Activated T-cell treated with anti-CD3 and anti-CD28 coated beads, Interleukin-2, amount 50 U/mL, for 4 hours (primary cell): ENCODE measurements at regions not wholly inside any gene's neighbourhood (a gene's known extent, or its start where the extent isn't known, plus 50 kb on each side); places are given as distances from the start of the nearest gene placed in this dataset.

ENCODE experiments used
- ATAC-seq, 2 donors: fragments of 200-7000 bp; cut with Tn5 transposase; one replicate each; pipeline ENCODE4 v1.10.0; 2021
- DNase-seq: peaks from one replicate; pipeline ENCODE4 v3.0.0-alpha.2; 2020
- H3K27me3 Mint-ChIP-seq: one replicate; pipeline ENCODE4 v1.8.0; 2021; ENCODE audit warnings: low read depth, mixed read lengths
- H3K36me3 Mint-ChIP-seq: one replicate; pipeline ENCODE4 v1.8.0; 2022; ENCODE audit warnings: mixed read lengths; ENCODE audit not compliant: insufficient read depth
- H3K4me1 Mint-ChIP-seq: one replicate; pipeline ENCODE4 v1.8.0; 2021; ENCODE audit warnings: low read depth, mixed read lengths
- H3K4me3 Mint-ChIP-seq: one replicate; pipeline ENCODE4 v1.8.0; 2021; ENCODE audit warnings: mild to moderate bottlenecking, moderate library complexity, mixed read lengths
- H3K9me3 Mint-ChIP-seq: one replicate; pipeline ENCODE4 v1.8.0; 2021; ENCODE audit warnings: mixed read lengths

GRCh38 chr4:152079543-152080293 lies 318.9 kb upstream of the GATB start:
- Mint-ChIP-seq H3K27me3 (no peaks in the 10 kb centered on the region), H3K4me3 (peak overlapping the region; percentile 33)
- peak; percentile 63 to 78 for ATAC-seq

GRCh38 chr4:152079079-152079478 lies 318.3 kb upstream of the GATB start:
- Mint-ChIP-seq H3K4me1 (peaks cover 53% of the 10 kb centered on the region), H3K36me3 (no peaks in the 10 kb centered on the region), H3K27me3 (no peaks in the 10 kb centered on the region), H3K4me3 (no peak overlapping the region), H3K9me3 (no peaks in the 10 kb centered on the region)
- DNase-seq, result no peak
- ATAC-seq, result no peak

More at GRCh38 chr4:152079543-152080293, 318.9 kb upstream of the GATB start:
- H3K9me3 Mint-ChIP-seq, result no peaks in the 10 kb centered on the region
- H3K36me3 Mint-ChIP-seq, result no peaks in the 10 kb centered on the region
- DNase-seq, result no peak
- peaks cover 53% of the 10 kb centered on the region for H3K4me1 Mint-ChIP-seq

- Mint-ChIP-seq H3K9me3 (no peaks in the 10 kb centered on the region), H3K27me3 (no peaks in the 10 kb centered on the region), H3K36me3 (no peaks in the 10 kb centered on the region), H3K4me1 (peaks cover 59% of the 10 kb centered on the region), H3K4me3 (no peak overlapping the region)
- ATAC-seq (no peak), DNase-seq (no peak)
These were observed 316.8 kb upstream of the GATB start for GRCh38 chr4:152077582-152077981.

GRCh38 chr4:152075253-152075928 lies 314.6 kb upstream of the GATB start:
- DNase-seq (no peak), ATAC-seq (no peak)
- Mint-ChIP-seq H3K27me3 (no peaks in the 10 kb centered on the region), H3K36me3 (no peaks in the 10 kb centered on the region), H3K9me3 (no peaks in the 10 kb centered on the region), H3K4me1 (peaks cover 44% of the 10 kb centered on the region), H3K4me3 (no peak overlapping the region)

- no peak overlapping the region for H3K4me3 Mint-ChIP-seq
- DNase-seq, result no peak
These were observed 313.8 kb upstream of the GATB start for GRCh38 chr4:152074573-152074972.

GRCh38 chr4:152074088-152074437 lies 313.3 kb upstream of the GATB start:
- no peak overlapping the region for H3K4me3 Mint-ChIP-seq
- H3K4me1 Mint-ChIP-seq, result peaks cover 32% of the 10 kb centered on the region
- H3K27me3 Mint-ChIP-seq, result no peaks in the 10 kb centered on the region
- DNase-seq (no peak), ATAC-seq (no peak)
- H3K36me3 Mint-ChIP-seq, result no peaks in the 10 kb centered on the region
- H3K9me3 Mint-ChIP-seq, result no peaks in the 10 kb centered on the region

More at GRCh38 chr4:152074573-152074972, 313.8 kb upstream of the GATB start:
- Mint-ChIP-seq H3K4me1 (peaks cover 36% of the 10 kb centered on the region), H3K36me3 (no peaks in the 10 kb centered on the region), H3K9me3 (no peaks in the 10 kb centered on the region), H3K27me3 (no peaks in the 10 kb centered on the region)
- ATAC-seq, result no peak

GRCh38 chr4:152073351-152074087 lies 312.7 kb upstream of the GATB start:
- ATAC-seq, result no peak
- no peak for DNase-seq
- Mint-ChIP-seq H3K9me3 (no peaks in the 10 kb centered on the region), H3K4me3 (no peak overlapping the region), H3K27me3 (no peaks in the 10 kb centered on the region), H3K4me1 (peaks cover 32% of the 10 kb centered on the region), H3K36me3 (no peaks in the 10 kb centered on the region)

- Mint-ChIP-seq H3K27me3 (no peaks in the 10 kb centered on the region), H3K4me1 (peaks cover 30% of the 10 kb centered on the region), H3K9me3 (no peaks in the 10 kb centered on the region), H3K4me3 (no peak overlapping the region), H3K36me3 (no peaks in the 10 kb centered on the region)
- no peak for DNase-seq
- ATAC-seq, result no peak
These were observed 312.1 kb upstream of the GATB start for GRCh38 chr4:152072906-152073305.

GRCh38 chr4:152072001-152072485 lies 311.2 kb upstream of the GATB start:
- Mint-ChIP-seq H3K4me3 (no peak overlapping the region), H3K27me3 (no peaks in the 10 kb centered on the region), H3K36me3 (no peaks in the 10 kb centered on the region), H3K4me1 (peaks cover 27% of the 10 kb centered on the region), H3K9me3 (no peaks in the 10 kb centered on the region)
- no peak for ATAC-seq
- DNase-seq, result no peak

GRCh38 chr4:152070854-152071253 lies 310.0 kb upstream of the GATB start:
- H3K4me3 Mint-ChIP-seq, result no peak overlapping the region

GRCh38 chr4:152068866-152069265 lies 308.1 kb upstream of the GATB start:
- ATAC-seq, result no peak
- H3K4me3 Mint-ChIP-seq, result no peak overlapping the region
- no peak for DNase-seq
- H3K27me3 Mint-ChIP-seq, result no peaks in the 10 kb centered on the region
- no peaks in the 10 kb centered on the region for H3K9me3 Mint-ChIP-seq
- no peaks in the 10 kb centered on the region for H3K36me3 Mint-ChIP-seq
- peaks cover 33% of the 10 kb centered on the region for H3K4me1 Mint-ChIP-seq

More at GRCh38 chr4:152070854-152071253, 310.0 kb upstream of the GATB start:
- ATAC-seq (no peak), DNase-seq (no peak)
- peaks cover 29% of the 10 kb centered on the region for H3K4me1 Mint-ChIP-seq
- H3K27me3 Mint-ChIP-seq, result no peaks in the 10 kb centered on the region
- H3K9me3 Mint-ChIP-seq, result no peaks in the 10 kb centered on the region
- H3K36me3 Mint-ChIP-seq, result no peaks in the 10 kb centered on the region

- Mint-ChIP-seq H3K4me1 (peaks cover 38% of the 10 kb centered on the region), H3K9me3 (no peaks in the 10 kb centered on the region), H3K4me3 (no peak overlapping the region), H3K36me3 (no peaks in the 10 kb centered on the region), H3K27me3 (no peaks in the 10 kb centered on the region)
- no peak for DNase-seq
- ATAC-seq, result peak in 1 of 2 donors; percentile 30
These were observed 304.7 kb upstream of the GATB start for GRCh38 chr4:152065545-152065944.

GRCh38 chr4:152064753-152065152 lies 303.9 kb upstream of the GATB start:
- no peak overlapping the region for H3K4me3 Mint-ChIP-seq
- peaks cover 38% of the 10 kb centered on the region for H3K4me1 Mint-ChIP-seq
- no peaks in the 10 kb centered on the region for H3K36me3 Mint-ChIP-seq
- no peaks in the 10 kb centered on the region for H3K27me3 Mint-ChIP-seq
- no peak for ATAC-seq
- no peak for DNase-seq
- H3K9me3 Mint-ChIP-seq, result no peaks in the 10 kb centered on the region

GRCh38 chr4:152064282-152064681 lies 303.5 kb upstream of the GATB start:
- no peak for DNase-seq
- no peak overlapping the region for H3K4me3 Mint-ChIP-seq
- no peak for ATAC-seq
- no peaks in the 10 kb centered on the region for H3K36me3 Mint-ChIP-seq
- H3K27me3 Mint-ChIP-seq, result no peaks in the 10 kb centered on the region
- peaks cover 38% of the 10 kb centered on the region for H3K4me1 Mint-ChIP-seq
- H3K9me3 Mint-ChIP-seq, result no peaks in the 10 kb centered on the region
